H9 (cell line): ENCODE measurements at regions not wholly inside any gene's neighbourhood (a gene's known extent, or its start where the extent isn't known, plus 50 kb on each side); places are given as distances from the start of the nearest gene placed in this dataset.

ENCODE experiments used
- DNase-seq: peaks from one replicate; pipeline ENCODE4 v3.0.0-alpha.2; 2017
- H2AFZ ChIP-seq: one replicate; pipeline ENCODE4 v1.6.1; 2013; ENCODE audit warnings: mild to moderate bottlenecking, low read length, control low read depth, moderate library complexity
- H2AK5ac ChIP-seq: 2 replicates; pipeline ENCODE4 v1.6.1; 2013; ENCODE audit warnings: low read length, control low read depth, mixed read lengths; ENCODE audit not compliant: insufficient read length
- H2BK120ac ChIP-seq: one replicate; pipeline ENCODE4 v1.6.1; 2013; ENCODE audit warnings: low read depth, mild to moderate bottlenecking, low read length, control low read depth, inconsistent platforms; ENCODE audit not compliant: poor library complexity, severe bottlenecking
- H2BK12ac ChIP-seq: 2 replicates; pipeline ENCODE4 v1.6.1; 2013; ENCODE audit warnings: low read length, control low read depth, mixed read lengths, low read depth; ENCODE audit not compliant: insufficient read length
- H2BK15ac ChIP-seq: 2 replicates; pipeline ENCODE4 v1.6.1; 2013; ENCODE audit warnings: low read depth, low read length, control low read depth
- H2BK20ac ChIP-seq: one replicate; pipeline ENCODE4 v1.6.1; 2013; ENCODE audit warnings: low read depth, mild to moderate bottlenecking, low read length, control low read depth, inconsistent platforms; ENCODE audit not compliant: poor library complexity, severe bottlenecking
- H2BK5ac ChIP-seq: 2 replicates; pipeline ENCODE4 v1.6.1; 2013; ENCODE audit warnings: low read length, control low read depth, mixed read lengths; ENCODE audit not compliant: insufficient read length
- H3K14ac ChIP-seq: 2 replicates; pipeline ENCODE4 v1.6.1; 2013; ENCODE audit warnings: low read length, control low read depth; ENCODE audit not compliant: insufficient read depth
- H3K18ac ChIP-seq: 2 replicates; pipeline ENCODE4 v1.6.1; 2013; ENCODE audit warnings: low read depth, mild to moderate bottlenecking, mixed read lengths, low read length, control low read depth; ENCODE audit not compliant: insufficient read length
- H3K23ac ChIP-seq: 2 replicates; pipeline ENCODE4 v1.6.1; 2013; ENCODE audit warnings: low read length, control low read depth, mixed read lengths, low read depth; ENCODE audit not compliant: insufficient read length
- H3K23me2 ChIP-seq: 2 replicates; pipeline ENCODE4 v1.6.1; 2013; ENCODE audit warnings: low read depth, mild to moderate bottlenecking, mixed read lengths, low read length, control low read depth; ENCODE audit not compliant: insufficient read length, poor library complexity, severe bottlenecking
- H3K27ac ChIP-seq: 2 replicates; pipeline ENCODE4 v1.5.1; 2013; ENCODE audit warnings: low read length, control low read depth, mixed read lengths, low read depth; ENCODE audit not compliant: insufficient read length
- H3K27me3 ChIP-seq: 2 replicates; pipeline ENCODE4 v1.6.1; 2013; ENCODE audit warnings: low read length, control low read depth, inconsistent platforms; ENCODE audit not compliant: insufficient read depth
- H3K4ac ChIP-seq: 2 replicates; pipeline ENCODE4 v1.6.1; 2013; ENCODE audit warnings: low read depth, mild to moderate bottlenecking, control low read depth, inconsistent platforms, low read length, moderate library complexity
- H3K4me1 ChIP-seq: 2 replicates; pipeline ENCODE4 v1.6.1; 2013; ENCODE audit warnings: low read length, control low read depth, inconsistent platforms; ENCODE audit not compliant: insufficient read depth
- H3K4me2 ChIP-seq: 2 replicates; pipeline ENCODE4 v1.6.1; 2013; ENCODE audit warnings: low read length, control low read depth, mixed read lengths; ENCODE audit not compliant: insufficient read length, insufficient read depth
- H3K56ac ChIP-seq: 2 replicates; pipeline ENCODE4 v1.6.1; 2013; ENCODE audit warnings: low read depth, mild to moderate bottlenecking, mixed read lengths, low read length, control low read depth; ENCODE audit not compliant: insufficient read length
- H3K79me1 ChIP-seq: 2 replicates; pipeline ENCODE4 v1.6.1; 2013; ENCODE audit warnings: low read depth, mild to moderate bottlenecking, moderate library complexity, low read length, control low read depth, inconsistent platforms; ENCODE audit not compliant: insufficient read depth, poor library complexity, severe bottlenecking
- H3K79me2 ChIP-seq: 2 replicates; pipeline ENCODE4 v1.6.1; 2013; ENCODE audit warnings: low read length, control low read depth, inconsistent platforms; ENCODE audit not compliant: insufficient read depth
- H3K9ac ChIP-seq: 2 replicates; pipeline ENCODE4 v1.6.1; 2013; ENCODE audit warnings: low read length, control low read depth, mixed read lengths; ENCODE audit not compliant: insufficient read length; ENCODE audit errors: extremely low read depth
- H3K9me3 ChIP-seq: one replicate; pipeline ENCODE4 v1.6.1; 2013; ENCODE audit warnings: low read depth, low read length, inconsistent platforms; ENCODE audit not compliant: control insufficient read depth
- H3T11ph ChIP-seq: one replicate; pipeline ENCODE4 v1.6.1; 2013; ENCODE audit warnings: mild to moderate bottlenecking, low read length, control low read depth, inconsistent platforms
- H4K20me1 ChIP-seq: one replicate; pipeline ENCODE4 v1.6.1; 2013; ENCODE audit not compliant: control insufficient read depth, insufficient read length, insufficient read depth
- H4K5ac ChIP-seq: 2 replicates; pipeline ENCODE4 v1.6.1; 2013; ENCODE audit warnings: low read depth, mild to moderate bottlenecking, mixed read lengths, low read length, control low read depth; ENCODE audit not compliant: insufficient read length
- H4K8ac ChIP-seq: replicated peaks from 2 replicates; pipeline ENCODE4 v1.6.1; 2013; ENCODE audit warnings: low read length, control low read depth, mixed read lengths, low read depth; ENCODE audit not compliant: insufficient read length
- H4K91ac ChIP-seq: 2 replicates; pipeline ENCODE4 v1.6.1; 2013; ENCODE audit warnings: low read depth, mild to moderate bottlenecking, moderate library complexity, mixed read lengths, low read length, control low read depth; ENCODE audit not compliant: insufficient read length
- H3K27ac Mint-ChIP-seq, 3 experiments: 2 replicates in 2 of 3; 3 replicates in 1 of 3; pipeline ENCODE4 v1.8.0; 2020 to 2021; ENCODE audit warnings: mixed read lengths in 3 of 3, mild to moderate bottlenecking in 1 of 3, moderate library complexity in 1 of 3
- H3K27me3 Mint-ChIP-seq: 2 replicates; pipeline ENCODE4 v1.8.0; 2021; ENCODE audit warnings: low read depth, mild to moderate bottlenecking, moderate library complexity, mixed read lengths
- H3K36me3 Mint-ChIP-seq, 3 experiments: 2 replicates in 2 of 3; 3 replicates in 1 of 3; pipeline ENCODE4 v1.8.0; 2020 to 2021; ENCODE audit warnings: low read depth in 3 of 3, mixed read lengths in 3 of 3; ENCODE audit not compliant: insufficient read depth in 1 of 3
- H3K4me1 Mint-ChIP-seq, 2 experiments: 2 replicates each; pipeline ENCODE4 v1.8.0; 2020; ENCODE audit warnings: mixed read lengths in 2 of 2
- H3K4me3 Mint-ChIP-seq, 2 experiments: 2 replicates in 1 of 2; 3 replicates in 1 of 2; pipeline ENCODE4 v1.8.0; 2020 to 2021; ENCODE audit warnings: mild to moderate bottlenecking in 2 of 2, mixed read lengths in 2 of 2, moderate library complexity in 1 of 2
- H3K9me3 Mint-ChIP-seq, 2 experiments: 2 replicates in 1 of 2; 3 replicates in 1 of 2; pipeline ENCODE4 v1.8.0; 2020; ENCODE audit warnings: mild to moderate bottlenecking in 2 of 2, mixed read lengths in 2 of 2, moderate library complexity in 1 of 2
- CTCF ChIP-seq: fragments of 200-600 bp; sonication (generic); conservative IDR thresholded peaks from 3 replicates; pipeline ENCODE4 v1.8.0; 2021; ENCODE audit warnings: antibody characterized with exemption, mild to moderate bottlenecking
- WGBS: extraction: QIAGEN DNeasy Blood & Tissue Kit; methylation state at CpG from one replicate; pipeline ENCODE4 v1.1.7; 2013; ENCODE audit warnings: missing lambda C conversion rate, low lambda C conversion rate, mixed read lengths; ENCODE audit not compliant: insufficient read length; ENCODE audit errors: extremely low coverage; 5-methylcytosine and 5-hydroxymethylcytosine counted together

- H3K27ac ChIP-seq = no peak overlapping the region
- H3K56ac ChIP-seq = no peak overlapping the region
- H2AFZ ChIP-seq = no peak overlapping the region
- no peak overlapping the region for H4K8ac ChIP-seq
- H2BK120ac ChIP-seq = no peak overlapping the region
- H4K20me1 ChIP-seq = no peaks in the 10 kb centered on the region
- no peak for DNase-seq
- H3K79me1 ChIP-seq = no peaks in the 10 kb centered on the region
- H2BK20ac ChIP-seq = no peak overlapping the region
- no peaks in the 10 kb centered on the region for H3K4me1 ChIP-seq
- no peak overlapping the region for H2BK12ac ChIP-seq
- no peaks in the 10 kb centered on the region for H3K27me3 ChIP-seq
- H2BK15ac ChIP-seq = no peak overlapping the region
- H3K36me3 Mint-ChIP-seq = no peaks in the 10 kb centered on the region; a peak in 1 of 7 replicates
- H3K18ac ChIP-seq = no peak overlapping the region
- no peak overlapping the region for H4K5ac ChIP-seq
- no peak overlapping the region for H3K4me2 ChIP-seq
- TF ChIP-seq CTCF = no peak
- H2BK5ac ChIP-seq = no peak overlapping the region
- no peak overlapping the region for H3K9ac ChIP-seq
- no peak overlapping the region for H3K4me3 Mint-ChIP-seq
- H3K23ac ChIP-seq = no peak overlapping the region
- no CpG with 5 or more reads among the region's 1 CpG for WGBS
- no peak overlapping the region for H3K4ac ChIP-seq
- H3K4me1 Mint-ChIP-seq = peaks cover 2 to 4% of the 10 kb centered on the region in 2 experiments; a peak in 2 of 4 replicates
- no peak overlapping the region for H3T11ph ChIP-seq
- no peak overlapping the region for H2AK5ac ChIP-seq
- no peaks in the 10 kb centered on the region for H3K79me2 ChIP-seq
- no peak overlapping the region for H3K14ac ChIP-seq
- H3K27ac Mint-ChIP-seq = no peak overlapping the region
- no peaks in the 10 kb centered on the region for H3K9me3 ChIP-seq
- no peaks in the 10 kb centered on the region for H3K23me2 ChIP-seq
- no peak overlapping the region for H4K91ac ChIP-seq
- H3K27me3 Mint-ChIP-seq = peaks cover 5% of the 10 kb centered on the region; the same call in 1 of the 2 replicates
- peaks cover 0 to 4% of the 10 kb centered on the region in 2 experiments; a peak in 3 of 5 replicates for H3K9me3 Mint-ChIP-seq
These were observed 574.2 kb upstream of the CDH4 start for GRCh38 chr20:60677819-60678218.
